ENCODE measurements at regions not wholly inside any gene's neighbourhood (a gene's known extent, or its start where the extent isn't known, plus 50 kb on each side); places are given as distances from the start of the nearest gene placed in this dataset.

DNA sequence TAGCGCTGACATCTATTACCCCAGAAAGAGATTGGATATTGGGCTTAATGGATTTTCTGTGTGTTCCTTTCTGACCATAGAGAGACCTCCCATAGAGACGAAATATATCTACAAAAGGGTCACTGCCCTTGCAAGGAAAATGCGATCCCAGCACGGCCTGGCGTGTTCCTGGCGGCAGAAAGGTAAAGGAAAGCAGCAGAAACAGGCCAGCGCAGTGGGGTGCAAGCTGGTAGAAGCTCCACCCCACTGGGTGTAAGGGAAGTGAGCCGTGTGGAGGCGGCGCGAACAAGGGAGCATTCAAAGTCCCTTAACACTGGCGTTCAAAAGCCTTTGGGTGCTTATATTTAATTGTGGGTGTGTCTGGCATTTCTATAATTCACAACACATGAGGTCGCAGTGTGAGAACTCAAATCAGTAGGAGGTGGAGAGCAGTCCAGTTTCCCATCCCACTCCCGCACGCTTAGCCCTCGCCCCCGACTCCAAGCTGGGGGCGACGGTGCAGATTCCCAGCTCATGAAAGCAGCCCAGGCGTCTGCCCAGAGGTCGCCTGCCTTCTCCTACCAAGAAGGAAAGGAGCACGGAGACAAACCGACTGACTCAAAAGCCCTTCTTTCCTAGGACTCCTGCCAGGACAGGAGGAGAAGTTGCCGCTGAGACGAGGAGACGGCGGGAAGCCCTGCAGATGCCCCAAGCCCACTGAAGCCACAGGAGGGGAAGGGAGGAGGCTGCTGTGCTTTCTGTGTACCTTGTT lies 478.4 kb downstream of the FOXO1 start:
- Mint-ChIP-seq H3K9me3 (no peaks in the 10 kb centered on the region), H3K27me3 (ENCODE audit: insufficient read depth, low read depth, poor library complexity) (peaks cover 3% of the 10 kb centered on the region), H3K27ac (no peak overlapping the region), H3K36me3 (ENCODE audit: low read depth) (no peaks in the 10 kb centered on the region), H3K4me3 (no peak overlapping the region), H3K4me1 (peaks cover 28% of the 10 kb centered on the region)
- Histone ChIP-seq H3K79me2 (replicated peaks; ENCODE audit: insufficient read depth) (no peaks in the 10 kb centered on the region), H3K4me1 (ENCODE audit: insufficient read depth) (peaks cover 9% of the 10 kb centered on the region; the same call in 1 of the 2 replicates), H3K27me3 (ENCODE audit: insufficient read depth) (no peaks in the 10 kb centered on the region), H4K20me1 (replicated peaks; ENCODE audit: insufficient read depth) (no peaks in the 10 kb centered on the region), H3F3A (replicated peaks; ENCODE audit: low read depth) (no peaks in the 10 kb centered on the region), H2AFZ (peak overlapping the region; percentile 85), H3K4me3 (no peak overlapping the region), H3K27ac (ENCODE audit: low read depth) (no peak overlapping the region), H3K4me2 (peak overlapping the region; percentile 51; the same call in 1 of the 2 replicates), H3K36me3 (ENCODE audit: insufficient read depth) (no peaks in the 10 kb centered on the region), H3K9me2 (ENCODE audit: insufficient read depth) (no peaks in the 10 kb centered on the region)
- TF ChIP-seq ZNF331 (CRISPR knock-in tag; IDR thresholded peaks at IDR 0.05; ENCODE audit: low read depth) (no peak), STAT1 (IDR thresholded peaks at IDR 0.05; ENCODE audit: unreplicated experiment) (no peak), NANOG (IDR thresholded peaks at IDR 0.05; ENCODE audit: borderline replicate concordance) (no peak), EZH2 (IDR thresholded peaks at IDR 0.05; ENCODE audit: low read depth, unreplicated experiment) (no peak), JUNB (IDR thresholded peaks at IDR 0.05; ENCODE audit: unreplicated experiment) (no peak), EZH2phosphoT487 (IDR thresholded peaks at IDR 0.05; ENCODE audit: unreplicated experiment) (no peak), POLR2AphosphoS5 (IDR thresholded peaks at IDR 0.05; ENCODE audit: low read depth) (no peak), CREB1 (CRISPR knock-in tag; IDR thresholded peaks at IDR 0.05; ENCODE audit: low read depth) (no peak), ZNF114 (CRISPR knock-in tag; IDR thresholded peaks at IDR 0.05) (no peak)
- TF ChIP-seq, protein P1, sequence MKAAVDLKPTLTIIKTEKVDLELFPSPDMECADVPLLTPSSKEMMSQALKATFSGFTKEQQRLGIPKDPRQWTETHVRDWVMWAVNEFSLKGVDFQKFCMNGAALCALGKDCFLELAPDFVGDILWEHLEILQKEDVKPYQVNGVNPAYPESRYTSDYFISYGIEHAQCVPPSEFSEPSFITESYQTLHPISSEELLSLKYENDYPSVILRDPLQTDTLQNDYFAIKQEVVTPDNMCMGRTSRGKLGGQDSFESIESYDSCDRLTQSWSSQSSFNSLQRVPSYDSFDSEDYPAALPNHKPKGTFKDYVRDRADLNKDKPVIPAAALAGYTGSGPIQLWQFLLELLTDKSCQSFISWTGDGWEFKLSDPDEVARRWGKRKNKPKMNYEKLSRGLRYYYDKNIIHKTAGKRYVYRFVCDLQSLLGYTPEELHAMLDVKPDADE (IDR thresholded peaks at IDR 0.05) = no peak
- TF ChIP-seq, protein P2, sequence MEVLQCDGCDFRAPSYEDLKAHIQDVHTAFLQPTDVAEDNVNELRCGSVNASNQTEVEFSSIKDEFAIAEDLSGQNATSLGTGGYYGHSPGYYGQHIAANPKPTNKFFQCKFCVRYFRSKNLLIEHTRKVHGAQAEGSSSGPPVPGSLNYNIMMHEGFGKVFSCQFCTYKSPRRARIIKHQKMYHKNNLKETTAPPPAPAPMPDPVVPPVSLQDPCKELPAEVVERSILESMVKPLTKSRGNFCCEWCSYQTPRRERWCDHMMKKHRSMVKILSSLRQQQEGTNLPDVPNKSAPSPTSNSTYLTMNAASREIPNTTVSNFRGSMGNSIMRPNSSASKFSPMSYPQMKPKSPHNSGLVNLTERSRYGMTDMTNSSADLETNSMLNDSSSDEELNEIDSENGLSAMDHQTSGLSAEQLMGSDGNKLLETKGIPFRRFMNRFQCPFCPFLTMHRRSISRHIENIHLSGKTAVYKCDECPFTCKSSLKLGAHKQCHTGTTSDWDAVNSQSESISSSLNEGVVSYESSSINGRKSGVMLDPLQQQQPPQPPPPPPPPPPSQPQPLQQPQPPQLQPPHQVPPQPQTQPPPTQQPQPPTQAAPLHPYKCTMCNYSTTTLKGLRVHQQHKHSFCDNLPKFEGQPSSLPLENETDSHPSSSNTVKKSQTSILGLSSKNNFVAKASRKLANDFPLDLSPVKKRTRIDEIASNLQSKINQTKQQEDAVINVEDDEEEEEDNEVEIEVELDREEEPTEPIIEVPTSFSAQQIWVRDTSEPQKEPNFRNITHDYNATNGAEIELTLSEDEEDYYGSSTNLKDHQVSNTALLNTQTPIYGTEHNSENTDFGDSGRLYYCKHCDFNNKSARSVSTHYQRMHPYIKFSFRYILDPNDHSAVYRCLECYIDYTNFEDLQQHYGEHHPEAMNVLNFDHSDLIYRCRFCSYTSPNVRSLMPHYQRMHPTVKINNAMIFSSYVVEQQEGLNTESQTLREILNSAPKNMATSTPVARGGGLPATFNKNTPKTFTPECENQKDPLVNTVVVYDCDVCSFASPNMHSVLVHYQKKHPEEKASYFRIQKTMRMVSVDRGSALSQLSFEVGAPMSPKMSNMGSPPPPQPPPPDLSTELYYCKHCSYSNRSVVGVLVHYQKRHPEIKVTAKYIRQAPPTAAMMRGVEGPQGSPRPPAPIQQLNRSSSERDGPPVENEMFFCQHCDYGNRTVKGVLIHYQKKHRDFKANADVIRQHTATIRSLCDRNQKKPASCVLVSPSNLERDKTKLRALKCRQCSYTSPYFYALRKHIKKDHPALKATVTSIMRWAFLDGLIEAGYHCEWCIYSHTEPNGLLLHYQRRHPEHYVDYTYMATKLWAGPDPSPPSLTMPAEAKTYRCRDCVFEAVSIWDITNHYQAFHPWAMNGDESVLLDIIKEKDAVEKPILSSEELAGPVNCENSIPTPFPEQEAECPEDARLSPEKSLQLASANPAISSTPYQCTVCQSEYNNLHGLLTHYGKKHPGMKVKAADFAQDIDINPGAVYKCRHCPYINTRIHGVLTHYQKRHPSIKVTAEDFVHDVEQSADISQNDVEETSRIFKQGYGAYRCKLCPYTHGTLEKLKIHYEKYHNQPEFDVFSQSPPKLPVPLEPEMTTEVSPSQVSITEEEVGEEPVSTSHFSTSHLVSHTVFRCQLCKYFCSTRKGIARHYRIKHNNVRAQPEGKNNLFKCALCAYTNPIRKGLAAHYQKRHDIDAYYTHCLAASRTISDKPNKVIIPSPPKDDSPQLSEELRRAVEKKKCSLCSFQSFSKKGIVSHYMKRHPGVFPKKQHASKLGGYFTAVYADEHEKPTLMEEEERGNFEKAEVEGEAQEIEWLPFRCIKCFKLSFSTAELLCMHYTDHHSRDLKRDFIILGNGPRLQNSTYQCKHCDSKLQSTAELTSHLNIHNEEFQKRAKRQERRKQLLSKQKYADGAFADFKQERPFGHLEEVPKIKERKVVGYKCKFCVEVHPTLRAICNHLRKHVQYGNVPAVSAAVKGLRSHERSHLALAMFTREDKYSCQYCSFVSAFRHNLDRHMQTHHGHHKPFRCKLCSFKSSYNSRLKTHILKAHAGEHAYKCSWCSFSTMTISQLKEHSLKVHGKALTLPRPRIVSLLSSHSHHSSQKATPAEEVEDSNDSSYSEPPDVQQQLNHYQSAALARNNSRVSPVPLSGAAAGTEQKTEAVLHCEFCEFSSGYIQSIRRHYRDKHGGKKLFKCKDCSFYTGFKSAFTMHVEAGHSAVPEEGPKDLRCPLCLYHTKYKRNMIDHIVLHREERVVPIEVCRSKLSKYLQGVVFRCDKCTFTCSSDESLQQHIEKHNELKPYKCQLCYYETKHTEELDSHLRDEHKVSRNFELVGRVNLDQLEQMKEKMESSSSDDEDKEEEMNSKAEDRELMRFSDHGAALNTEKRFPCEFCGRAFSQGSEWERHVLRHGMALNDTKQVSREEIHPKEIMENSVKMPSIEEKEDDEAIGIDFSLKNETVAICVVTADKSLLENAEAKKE (CRISPR knock-in tag; IDR thresholded peaks at IDR 0.05) = no peak
- TF ChIP-seq, protein P3, sequence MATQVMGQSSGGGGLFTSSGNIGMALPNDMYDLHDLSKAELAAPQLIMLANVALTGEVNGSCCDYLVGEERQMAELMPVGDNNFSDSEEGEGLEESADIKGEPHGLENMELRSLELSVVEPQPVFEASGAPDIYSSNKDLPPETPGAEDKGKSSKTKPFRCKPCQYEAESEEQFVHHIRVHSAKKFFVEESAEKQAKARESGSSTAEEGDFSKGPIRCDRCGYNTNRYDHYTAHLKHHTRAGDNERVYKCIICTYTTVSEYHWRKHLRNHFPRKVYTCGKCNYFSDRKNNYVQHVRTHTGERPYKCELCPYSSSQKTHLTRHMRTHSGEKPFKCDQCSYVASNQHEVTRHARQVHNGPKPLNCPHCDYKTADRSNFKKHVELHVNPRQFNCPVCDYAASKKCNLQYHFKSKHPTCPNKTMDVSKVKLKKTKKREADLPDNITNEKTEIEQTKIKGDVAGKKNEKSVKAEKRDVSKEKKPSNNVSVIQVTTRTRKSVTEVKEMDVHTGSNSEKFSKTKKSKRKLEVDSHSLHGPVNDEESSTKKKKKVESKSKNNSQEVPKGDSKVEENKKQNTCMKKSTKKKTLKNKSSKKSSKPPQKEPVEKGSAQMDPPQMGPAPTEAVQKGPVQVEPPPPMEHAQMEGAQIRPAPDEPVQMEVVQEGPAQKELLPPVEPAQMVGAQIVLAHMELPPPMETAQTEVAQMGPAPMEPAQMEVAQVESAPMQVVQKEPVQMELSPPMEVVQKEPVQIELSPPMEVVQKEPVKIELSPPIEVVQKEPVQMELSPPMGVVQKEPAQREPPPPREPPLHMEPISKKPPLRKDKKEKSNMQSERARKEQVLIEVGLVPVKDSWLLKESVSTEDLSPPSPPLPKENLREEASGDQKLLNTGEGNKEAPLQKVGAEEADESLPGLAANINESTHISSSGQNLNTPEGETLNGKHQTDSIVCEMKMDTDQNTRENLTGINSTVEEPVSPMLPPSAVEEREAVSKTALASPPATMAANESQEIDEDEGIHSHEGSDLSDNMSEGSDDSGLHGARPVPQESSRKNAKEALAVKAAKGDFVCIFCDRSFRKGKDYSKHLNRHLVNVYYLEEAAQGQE (IDR thresholded peaks at IDR 0.05; ENCODE audit: unreplicated experiment) = no peak
- TF ChIP-seq, protein P4, sequence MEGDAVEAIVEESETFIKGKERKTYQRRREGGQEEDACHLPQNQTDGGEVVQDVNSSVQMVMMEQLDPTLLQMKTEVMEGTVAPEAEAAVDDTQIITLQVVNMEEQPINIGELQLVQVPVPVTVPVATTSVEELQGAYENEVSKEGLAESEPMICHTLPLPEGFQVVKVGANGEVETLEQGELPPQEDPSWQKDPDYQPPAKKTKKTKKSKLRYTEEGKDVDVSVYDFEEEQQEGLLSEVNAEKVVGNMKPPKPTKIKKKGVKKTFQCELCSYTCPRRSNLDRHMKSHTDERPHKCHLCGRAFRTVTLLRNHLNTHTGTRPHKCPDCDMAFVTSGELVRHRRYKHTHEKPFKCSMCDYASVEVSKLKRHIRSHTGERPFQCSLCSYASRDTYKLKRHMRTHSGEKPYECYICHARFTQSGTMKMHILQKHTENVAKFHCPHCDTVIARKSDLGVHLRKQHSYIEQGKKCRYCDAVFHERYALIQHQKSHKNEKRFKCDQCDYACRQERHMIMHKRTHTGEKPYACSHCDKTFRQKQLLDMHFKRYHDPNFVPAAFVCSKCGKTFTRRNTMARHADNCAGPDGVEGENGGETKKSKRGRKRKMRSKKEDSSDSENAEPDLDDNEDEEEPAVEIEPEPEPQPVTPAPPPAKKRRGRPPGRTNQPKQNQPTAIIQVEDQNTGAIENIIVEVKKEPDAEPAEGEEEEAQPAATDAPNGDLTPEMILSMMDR (conservative IDR thresholded peaks at IDR 0.05; ENCODE audit: low read depth in 2 of 2) = no peak
- ATAC-seq (peak; percentile 60), DNase-seq (ENCODE audit: low spot score) (peak; percentile 23)

Measured in GM23338 (cell line).